ENCODE measurements at regions not wholly inside any gene's neighbourhood (a gene's known extent, or its start where the extent isn't known, plus 50 kb on each side); places are given as distances from the start of the nearest gene placed in this dataset.

DNA sequence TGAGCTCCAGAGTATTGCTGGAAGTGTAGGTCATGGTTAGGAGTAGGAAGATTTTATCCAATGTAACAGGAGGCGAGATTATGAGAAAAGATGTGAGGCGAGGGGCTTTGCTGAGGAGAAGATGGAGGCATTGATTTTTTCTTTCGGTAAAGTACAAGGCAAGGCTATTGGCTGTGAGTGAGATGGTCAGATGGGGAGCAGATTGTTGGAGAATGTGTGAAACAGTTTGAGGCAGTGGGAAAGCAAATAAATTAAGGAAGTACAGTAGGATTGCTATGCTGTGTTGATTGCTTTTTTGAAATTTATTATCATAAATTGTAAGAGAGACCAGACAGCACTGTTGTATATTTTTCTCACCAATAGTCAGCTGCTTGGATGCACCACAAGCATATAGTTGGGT is 173.3 kb downstream of the KCNE4 start:
- DNase-seq (ENCODE audit: low read depth, low spot score) = no peak

DNA sequence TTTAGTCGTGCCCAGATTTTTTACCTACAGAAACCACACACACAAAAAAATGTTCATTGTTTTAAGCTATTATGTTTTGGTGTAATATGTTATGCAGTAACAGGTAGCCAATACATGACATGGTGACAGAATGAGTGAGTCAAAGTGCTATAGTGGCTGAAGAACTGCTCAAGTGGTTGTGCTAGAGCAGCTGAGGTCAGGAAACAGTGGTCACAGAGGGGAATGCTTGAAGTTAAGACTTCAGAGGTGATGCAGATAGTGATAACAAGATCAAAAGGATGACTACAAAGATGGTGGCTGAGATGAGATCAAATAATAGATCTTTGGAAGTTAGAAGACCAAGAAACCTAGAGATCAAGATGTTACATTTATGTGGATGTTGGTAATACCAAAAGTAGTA is 174.3 kb downstream of the KCNE4 start:
- no peak for DNase-seq (ENCODE audit: low read depth, low spot score)

DNA sequence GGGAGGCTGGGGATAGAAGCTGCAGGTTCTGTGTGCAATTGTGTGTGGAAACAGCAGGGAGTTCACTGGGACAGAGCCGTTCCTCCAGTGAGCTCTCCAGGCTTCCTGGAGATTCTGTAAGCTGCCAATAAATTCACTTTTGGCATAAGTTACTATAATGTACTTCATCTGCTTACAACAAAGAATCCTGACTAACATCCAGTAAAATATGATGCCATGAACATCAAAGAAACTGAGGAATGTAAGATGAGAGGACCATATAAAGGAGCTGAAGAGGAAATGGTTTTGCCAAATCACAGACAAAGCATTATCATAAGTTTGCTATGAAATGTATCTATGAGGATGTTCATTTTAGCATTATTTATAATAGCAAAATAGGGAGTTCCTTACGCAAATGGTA is 175.3 kb downstream of the KCNE4 start:
- no peak for DNase-seq (ENCODE audit: low read depth, low spot score)

DNA sequence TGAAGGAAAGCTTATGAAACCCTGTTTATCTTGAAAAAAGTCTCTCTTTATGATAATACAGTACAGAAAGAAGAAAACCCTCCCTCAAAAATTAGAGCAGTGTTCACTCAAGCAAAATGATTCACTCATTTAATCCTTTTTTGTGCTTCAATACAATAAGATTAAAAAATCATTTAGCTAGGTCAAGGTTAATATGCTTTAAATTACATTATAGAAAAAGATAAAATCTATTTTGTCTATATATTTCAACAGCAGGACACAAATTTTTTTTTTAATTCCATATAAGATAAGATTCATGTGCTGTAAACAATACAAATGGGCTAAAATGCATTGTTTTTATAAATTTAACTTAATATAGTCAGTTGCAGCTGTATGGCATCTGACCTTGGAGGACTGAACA is 176.9 kb downstream of the KCNE4 start:
- DNase-seq (ENCODE audit: low read depth, low spot score) = no peak

DNA sequence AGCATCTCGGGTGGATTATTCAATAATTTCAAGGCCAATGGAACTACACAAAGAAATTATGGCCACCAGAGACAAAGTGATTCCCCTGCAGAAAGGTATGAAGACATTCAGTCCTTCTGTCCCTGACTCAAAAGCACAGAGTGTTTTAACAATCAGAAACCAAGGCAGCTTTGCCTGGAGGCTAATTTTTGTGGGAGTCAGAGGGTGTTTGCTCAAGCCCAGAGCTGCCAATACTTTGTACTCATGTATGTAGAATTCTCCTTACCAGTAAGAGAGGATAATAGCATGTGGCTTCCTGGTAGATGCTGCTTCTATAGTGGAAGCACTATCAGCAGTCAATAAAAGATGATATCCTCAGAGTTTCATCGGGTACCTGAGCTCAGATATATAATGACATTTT is 178.4 kb downstream of the KCNE4 start:
- no peak for DNase-seq (ENCODE audit: low read depth, low spot score)

DNA sequence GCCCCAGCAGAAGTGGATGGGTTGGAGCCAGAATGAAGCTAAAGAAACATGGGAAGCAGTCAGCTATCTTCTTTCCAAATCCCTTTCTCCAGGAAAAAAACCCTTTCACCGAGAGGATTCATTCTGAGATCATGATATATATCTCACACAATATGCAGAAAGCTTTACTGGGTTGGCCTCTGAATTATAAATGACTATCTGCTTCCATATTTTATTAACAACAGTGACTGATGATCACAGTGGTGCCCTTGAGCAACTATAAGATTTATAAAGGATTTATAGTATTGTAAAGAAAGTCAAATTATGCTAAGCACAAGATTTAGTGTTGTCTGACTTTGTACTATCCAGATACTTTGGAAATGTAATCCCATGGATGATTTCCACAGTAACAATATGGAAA is 180.3 kb downstream of the KCNE4 start:
- no peak for DNase-seq (ENCODE audit: low read depth, low spot score)

DNA sequence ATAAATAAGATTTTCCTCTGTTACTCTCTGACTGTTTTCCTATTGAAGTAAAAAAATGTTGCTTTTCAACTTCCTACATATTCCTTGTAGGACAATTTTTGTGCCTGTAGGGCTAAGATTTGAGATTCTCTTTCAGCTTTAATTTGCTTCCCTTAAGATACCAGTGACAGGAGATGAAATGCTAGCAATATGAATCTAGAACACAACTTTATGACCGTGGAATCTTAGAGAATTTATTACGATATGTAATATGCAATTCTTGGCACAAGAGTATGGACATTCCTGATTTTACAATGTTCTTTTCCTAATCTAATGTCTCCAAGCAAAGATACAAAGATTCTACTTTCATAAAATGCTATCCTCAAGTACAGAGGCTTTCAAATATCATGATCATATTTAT is 180.9 kb downstream of the KCNE4 start:
- no peak for DNase-seq (ENCODE audit: low read depth, low spot score)

DNA sequence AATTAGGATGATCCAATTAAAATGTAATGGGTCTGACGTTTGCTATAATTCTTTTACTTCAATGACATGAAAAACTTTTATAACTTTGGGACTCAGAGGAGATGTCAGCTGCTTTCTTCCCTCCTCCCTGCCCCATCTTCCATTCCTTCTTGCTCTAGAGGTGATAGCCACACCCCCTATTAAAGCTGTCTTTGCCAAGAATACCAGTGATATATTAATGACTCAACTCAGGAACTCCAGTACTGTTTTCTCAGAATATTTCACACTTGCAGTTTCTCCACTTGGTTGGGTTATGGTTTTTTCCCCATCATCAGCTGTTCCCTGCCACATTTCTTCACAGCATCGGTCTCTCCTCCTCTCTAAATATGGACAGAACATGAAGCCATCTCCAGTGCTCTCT is 184.0 kb downstream of the KCNE4 start:
- no peak for DNase-seq (ENCODE audit: low read depth, low spot score)

DNA sequence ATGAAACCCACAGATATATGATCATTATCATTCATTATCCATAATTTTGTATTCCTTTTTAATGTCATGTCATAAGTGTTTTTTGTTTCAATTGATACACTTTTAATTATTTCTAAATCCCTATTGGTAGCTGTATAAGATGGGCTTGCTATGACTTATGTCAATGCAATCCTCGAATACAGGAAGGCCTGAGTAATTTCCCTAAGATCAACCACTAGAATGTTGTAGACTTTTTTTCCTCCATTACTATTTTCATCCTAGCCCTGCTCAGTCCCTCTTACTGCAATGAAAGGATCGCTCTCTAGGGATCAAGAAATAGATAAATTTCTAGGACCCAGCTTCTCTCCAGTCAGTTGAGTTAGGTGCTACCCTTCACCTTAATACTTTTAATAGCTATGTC is 186.3 kb downstream of the KCNE4 start:
- no peak for DNase-seq (ENCODE audit: low read depth, low spot score)

DNA sequence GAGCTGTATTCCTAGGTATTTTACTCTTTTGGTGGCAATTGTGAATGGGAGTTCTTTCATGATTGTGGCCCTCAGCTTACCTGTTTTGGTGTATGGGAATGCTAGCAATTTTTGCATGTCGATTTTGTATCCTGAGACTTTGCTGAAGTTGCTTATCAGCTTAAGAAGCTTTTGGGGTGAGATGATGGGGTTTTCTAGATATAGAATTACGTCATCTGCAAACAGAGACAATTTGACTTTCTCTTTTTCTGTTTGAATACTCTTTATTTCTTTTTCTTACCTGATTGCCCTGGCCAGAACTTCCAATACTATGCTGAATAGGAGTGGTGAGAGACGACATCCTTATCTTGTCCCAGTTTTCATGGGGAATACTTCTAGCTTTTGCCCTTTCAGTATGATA is 191.2 kb downstream of the KCNE4 start:
- DNase-seq (ENCODE audit: low read depth, low spot score) = no peak

DNA sequence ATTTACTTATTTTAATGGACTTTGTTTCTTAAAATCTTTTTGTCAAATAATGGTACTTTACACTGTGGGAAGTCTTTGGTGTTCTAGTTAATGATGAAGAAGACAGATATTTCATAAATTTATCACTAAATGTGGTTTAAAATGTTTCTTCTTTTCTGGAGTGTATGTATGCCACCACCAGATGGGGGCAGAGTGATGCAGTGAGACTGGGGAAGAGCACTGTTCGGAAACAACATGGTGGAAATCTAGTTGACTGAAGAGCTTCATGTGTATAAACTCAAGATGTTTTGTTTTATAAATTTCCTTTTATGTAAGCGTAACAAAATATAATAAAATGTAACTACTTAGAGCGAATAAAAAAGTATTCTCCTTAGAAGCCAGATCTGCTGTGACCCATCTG is 195.1 kb downstream of the KCNE4 start:
- no peak for DNase-seq (ENCODE audit: low read depth, low spot score)

DNA sequence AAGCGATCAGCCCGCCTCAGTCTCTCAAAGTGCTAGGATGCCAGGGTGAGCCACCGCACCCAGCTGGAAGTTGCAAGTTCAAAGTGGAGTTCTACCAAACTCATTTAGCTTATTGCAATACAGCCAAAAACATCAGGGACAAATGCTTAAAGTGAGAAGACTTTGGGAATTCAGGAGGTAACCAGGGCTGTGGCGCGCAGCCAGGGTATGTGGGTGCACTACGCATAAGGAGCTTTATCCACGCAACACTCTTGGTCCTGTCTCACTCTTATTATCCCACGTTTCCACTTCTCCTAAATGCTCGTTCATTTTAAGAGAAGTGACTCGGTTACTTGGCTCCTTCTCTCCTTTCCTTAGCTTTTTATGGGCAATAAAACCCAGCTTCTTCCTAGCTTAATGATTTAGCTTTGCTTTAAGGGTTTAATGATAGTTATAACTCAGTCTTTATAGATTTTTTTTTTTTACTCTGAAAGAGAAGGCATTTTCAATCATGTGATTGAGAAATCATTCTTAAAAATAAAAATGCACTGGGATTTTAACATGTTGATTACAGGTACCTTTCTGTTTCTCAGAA is 199.8 kb downstream of the KCNE4 start:
- no peak for DNase-seq (ENCODE audit: low read depth, low spot score)

DNA sequence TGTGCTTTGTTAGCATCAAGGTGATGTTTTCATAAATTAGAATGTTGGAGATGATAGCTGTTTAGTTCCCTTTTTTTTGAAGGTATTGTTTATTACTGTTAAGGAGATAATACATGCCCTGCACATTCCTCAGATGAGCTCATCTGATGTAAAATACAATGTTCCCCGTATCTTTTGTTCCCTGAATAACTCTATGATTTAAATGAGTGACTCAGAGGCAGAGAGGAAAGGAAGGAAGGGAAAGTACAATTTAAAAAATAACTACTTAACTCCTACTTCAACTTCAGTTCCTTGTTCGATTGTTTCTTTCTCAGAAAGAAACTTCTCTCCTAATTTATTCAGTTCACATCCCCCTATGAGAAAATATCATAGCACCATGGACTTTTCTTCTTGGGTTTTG is 208.7 kb downstream of the KCNE4 start:
- DNase-seq (ENCODE audit: low read depth, low spot score) = no peak

DNA sequence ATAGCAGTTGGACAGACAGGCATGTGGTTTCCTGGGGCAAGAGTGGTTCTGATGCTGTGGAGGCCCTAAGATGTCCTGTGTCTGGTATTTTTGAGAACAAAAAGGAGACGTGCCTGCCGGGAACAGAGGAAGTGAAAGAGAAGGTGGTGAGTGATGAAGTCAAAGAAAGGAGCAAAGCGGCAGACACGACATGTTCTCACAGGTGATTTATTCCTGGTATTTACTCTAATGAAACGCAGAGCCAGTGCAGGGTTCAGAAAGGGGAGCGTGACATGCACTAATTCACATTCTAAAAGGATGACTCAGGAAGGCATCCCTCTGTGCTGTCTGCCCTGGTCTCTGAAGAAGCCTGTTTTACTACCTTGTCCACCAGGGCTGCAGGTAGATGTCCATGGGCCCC is 211.0 kb downstream of the KCNE4 start:
- no peak for DNase-seq (ENCODE audit: low read depth, low spot score)

DNA sequence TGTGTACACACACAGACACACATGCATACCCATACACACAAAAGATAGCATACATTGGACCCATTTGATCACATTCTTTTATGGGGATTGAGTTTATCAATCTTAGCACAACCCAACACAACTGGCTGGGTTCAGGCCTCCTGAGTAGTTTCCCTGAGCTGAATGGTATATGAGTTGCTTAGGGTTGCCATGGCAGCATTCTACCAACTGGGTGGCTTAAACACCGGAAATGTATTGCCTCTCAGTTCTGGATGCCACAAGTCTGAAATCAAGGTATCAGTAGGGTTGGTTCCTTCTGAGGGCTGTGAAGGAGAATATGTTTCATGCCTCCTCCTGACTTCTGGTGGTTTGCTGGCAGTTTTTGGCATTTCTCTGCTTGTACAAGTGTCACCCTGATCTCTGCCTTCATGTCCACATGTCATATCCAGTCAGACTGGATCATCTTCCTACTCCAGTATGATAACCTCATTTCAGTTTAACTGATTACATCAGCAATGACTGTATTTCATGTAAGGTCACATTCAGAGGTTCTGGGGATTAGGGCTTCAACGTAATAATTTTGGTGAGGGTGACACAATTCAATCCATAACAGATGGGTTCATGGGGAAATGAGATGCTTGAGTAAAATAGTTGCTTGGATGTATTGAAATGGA is 212.7 kb downstream of the KCNE4 start:
- DNase-seq (ENCODE audit: low read depth, low spot score) = no peak

DNA sequence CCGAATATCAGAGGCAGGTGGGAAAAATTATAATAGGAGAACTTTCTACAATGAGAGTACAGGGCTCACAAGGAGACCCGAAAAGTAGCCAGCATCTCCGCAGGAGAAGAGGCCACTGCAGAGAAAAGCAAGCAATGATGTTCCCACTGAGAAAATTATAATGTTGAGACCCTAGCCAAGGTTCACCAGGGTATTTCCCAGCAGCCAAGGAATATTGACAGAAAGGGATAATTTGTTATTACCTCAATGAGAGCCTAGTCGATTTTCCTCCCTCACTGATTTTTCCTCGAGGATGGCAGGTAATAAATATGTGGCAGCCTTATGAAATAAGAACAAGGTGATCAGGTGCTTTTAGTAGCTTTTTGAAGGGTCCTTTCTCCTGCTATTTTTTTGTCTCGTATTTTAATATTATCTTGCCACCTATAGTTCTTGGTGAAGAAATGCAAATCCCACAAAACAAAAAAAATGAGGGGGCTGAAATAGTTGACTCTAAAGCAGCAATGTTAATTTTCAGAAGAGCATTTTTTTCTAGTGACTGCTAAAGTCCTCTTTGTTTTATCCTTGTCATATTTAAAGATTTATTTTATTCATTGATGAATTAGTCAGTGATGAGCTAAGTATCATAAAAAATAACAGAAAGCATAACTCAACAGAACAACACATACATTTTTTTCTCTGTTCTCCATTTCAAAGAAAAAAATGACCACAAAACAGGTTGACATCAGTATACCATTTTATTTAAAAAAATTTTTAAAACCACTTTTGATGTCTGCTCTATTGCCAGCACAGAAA is 215.4 kb downstream of the KCNE4 start:
- DNase-seq (ENCODE audit: low read depth, low spot score) = no peak

DNA sequence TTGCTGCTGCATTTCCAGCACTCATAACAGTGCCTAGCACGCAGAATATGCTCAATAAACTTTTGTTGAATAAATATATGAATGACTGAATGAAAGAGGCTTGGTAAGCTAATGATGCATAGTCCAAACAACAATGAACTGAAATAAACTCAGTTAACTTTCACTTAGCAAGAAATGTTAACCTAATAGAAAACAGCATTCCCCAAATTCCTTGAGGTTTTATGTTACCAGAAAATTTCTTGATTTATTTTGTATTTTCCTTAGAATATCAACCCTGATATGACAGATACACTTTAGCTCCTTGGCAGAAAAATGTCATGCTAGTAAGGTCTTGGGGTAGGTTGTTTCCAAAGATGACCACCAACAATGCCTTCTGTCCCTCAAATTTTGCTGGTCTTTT is 217.4 kb downstream of the KCNE4 start:
- DNase-seq (ENCODE audit: low read depth, low spot score) = no peak

DNA sequence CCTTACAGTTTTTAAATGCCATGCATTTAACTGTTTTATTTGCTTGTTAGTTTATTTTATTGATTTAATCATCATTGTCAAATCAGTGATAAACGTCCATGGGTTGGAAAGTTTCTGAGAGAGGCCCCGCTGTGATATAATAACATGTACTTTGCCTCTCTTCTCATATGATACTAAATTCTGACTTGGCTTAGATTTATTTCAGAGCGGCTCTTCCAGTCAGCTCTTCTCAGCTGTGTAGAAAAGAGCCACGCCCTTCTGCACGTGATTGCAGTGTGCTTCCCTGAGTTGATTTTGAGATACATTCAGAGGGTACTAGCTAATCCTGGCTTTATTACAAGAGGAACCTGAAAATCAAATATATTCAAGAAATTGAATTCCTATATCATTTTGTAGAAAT is 218.6 kb downstream of the KCNE4 start:
- DNase-seq (ENCODE audit: low read depth, low spot score) = no peak

DNA sequence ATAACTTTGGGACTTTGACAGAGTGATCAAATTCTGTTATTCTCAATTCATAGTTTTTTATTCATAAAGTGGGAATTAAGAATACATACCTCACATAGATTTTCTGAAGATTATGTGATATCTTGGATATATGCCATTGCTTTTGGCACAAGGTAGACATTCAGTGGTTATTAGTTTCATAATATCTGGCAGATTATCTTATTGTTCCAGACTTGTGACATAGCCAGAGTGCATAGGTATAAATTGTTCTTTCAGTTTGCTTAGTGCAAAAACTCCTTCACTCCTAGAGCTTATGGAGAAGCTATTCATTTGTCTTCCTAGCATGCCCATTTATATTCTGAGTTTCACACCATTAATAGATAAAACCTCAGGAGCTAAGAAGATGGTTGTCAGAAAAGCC is 222.0 kb downstream of the KCNE4 start:
- DNase-seq (ENCODE audit: low read depth, low spot score) = no peak

DNA sequence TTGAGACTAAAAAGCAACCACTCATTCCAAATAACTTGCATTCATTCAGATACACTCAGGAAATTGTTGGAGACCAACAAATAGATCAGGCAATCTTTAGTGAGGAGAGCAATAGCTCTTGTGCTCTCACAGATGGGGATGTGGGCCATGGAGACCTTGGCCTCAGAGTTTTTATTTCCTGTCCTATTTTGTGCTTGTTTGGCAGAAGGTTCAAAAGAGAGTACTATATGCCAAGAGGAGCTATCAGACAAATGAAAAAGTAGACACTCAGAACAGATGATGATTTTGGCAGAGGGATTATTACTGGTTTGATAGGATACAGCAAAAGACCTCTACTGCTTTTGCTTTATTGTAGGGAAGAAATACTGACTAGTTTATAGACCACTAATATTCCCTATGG is 230.2 kb downstream of the KCNE4 start:
- no peak for DNase-seq (ENCODE audit: low read depth, low spot score)

DNA sequence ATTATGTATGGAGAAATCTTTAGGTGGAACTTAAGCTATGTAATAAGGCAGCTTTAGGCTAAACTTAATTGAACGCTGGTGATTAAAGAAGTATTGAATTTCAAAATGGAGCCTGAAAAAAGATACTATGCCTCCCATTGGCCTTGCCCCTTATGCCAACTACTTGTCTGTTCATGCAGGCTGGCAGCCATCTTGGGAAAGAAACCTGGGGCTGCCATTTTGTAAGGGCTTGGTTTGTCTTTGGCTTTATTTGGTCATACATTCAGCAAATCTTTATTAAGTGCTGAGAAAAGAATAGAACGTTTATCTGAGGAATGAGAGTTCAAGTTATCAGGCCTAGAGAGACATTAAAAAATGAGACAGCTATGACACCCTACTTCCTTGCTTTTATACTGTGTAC is 231.3 kb downstream of the KCNE4 start:
- no peak for DNase-seq (ENCODE audit: low read depth, low spot score)

DNA sequence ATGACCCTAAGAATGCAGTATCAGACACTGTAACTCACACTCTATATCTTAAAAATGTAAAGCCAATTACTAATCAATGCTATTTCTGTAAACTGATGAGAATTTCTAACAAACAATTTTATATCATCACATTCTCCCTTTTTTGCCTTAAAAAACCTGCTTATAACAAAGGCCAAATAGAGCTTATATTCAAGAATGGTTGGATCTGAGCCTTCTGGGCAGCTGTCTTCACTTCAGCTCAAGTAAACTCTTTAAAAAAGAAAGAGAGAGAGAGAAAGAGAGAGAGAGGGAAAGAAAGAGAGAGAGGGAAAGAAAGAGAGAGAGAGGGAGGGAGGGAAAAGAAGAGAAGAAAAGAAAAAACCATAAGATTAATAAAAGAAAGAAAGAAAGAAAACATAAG is 231.8 kb downstream of the KCNE4 start:
- no peak for DNase-seq (ENCODE audit: low read depth, low spot score)
